Islet of Langerhans (tissue), 1 donor: ENCODE measurements at regions not wholly inside any gene's neighbourhood (a gene's known extent, or its start where the extent isn't known, plus 50 kb on each side); places are given as distances from the start of the nearest gene placed in this dataset.

ENCODE experiments used
- FAIRE-seq: peaks from one replicate; lab custom pipeline; 2011; peaks lifted over from hg19 to GRCh38; lab: Jason Lieb, UNC

- FAIRE-seq = no peak
Observed at GRCh38 chr11:30089921-30090320, 73.1 kb upstream of the KCNA4 start.

- FAIRE-seq = no peak
Observed at GRCh38 chr11:30091246-30091645, 74.4 kb upstream of the KCNA4 start.

- no peak for FAIRE-seq
Observed at GRCh38 chr11:30091737-30092136, 74.9 kb upstream of the KCNA4 start.

- FAIRE-seq = no peak
Observed at GRCh38 chr11:30092518-30092917, 75.7 kb upstream of the KCNA4 start.

GRCh38 chr11:30100495-30100894 is 83.7 kb upstream of the KCNA4 start:
- FAIRE-seq = no peak

- FAIRE-seq = no peak
Observed at GRCh38 chr11:30106222-30107181, 89.7 kb upstream of the KCNA4 start.

- FAIRE-seq = no peak
Observed at GRCh38 chr11:30107899-30108298, 91.1 kb upstream of the KCNA4 start.

GRCh38 chr11:30109774-30110173 is 92.9 kb upstream of the KCNA4 start:
- FAIRE-seq = no peak

- no peak for FAIRE-seq
Observed at GRCh38 chr11:30110691-30111090, 93.9 kb upstream of the KCNA4 start.

- FAIRE-seq = no peak
Observed at GRCh38 chr11:30111786-30112185, 95.0 kb upstream of the KCNA4 start.

GRCh38 chr11:30113326-30113898 is 96.6 kb upstream of the KCNA4 start:
- FAIRE-seq = no peak

GRCh38 chr11:30116512-30116911 is 99.7 kb upstream of the KCNA4 start:
- FAIRE-seq = no peak

GRCh38 chr11:30120045-30120589 is 103.3 kb upstream of the KCNA4 start:
- FAIRE-seq = no peak

- FAIRE-seq = no peak
Observed at GRCh38 chr11:30125456-30125855, 105.4 kb upstream of the FSHB start.

- FAIRE-seq = peak; percentile 93
Observed at GRCh38 chr11:30128269-30128932, 102.4 kb upstream of the FSHB start.

GRCh38 chr11:30131535-30131934 is 99.3 kb upstream of the FSHB start:
- no peak for FAIRE-seq

GRCh38 chr11:30133281-30133680 is 97.5 kb upstream of the FSHB start:
- no peak for FAIRE-seq

- peak; percentile 93 for FAIRE-seq
Observed at GRCh38 chr11:30143098-30143705, 87.6 kb upstream of the FSHB start.

- FAIRE-seq = no peak
Observed at GRCh38 chr11:30147293-30147692, 83.5 kb upstream of the FSHB start.

- FAIRE-seq = no peak
Observed at GRCh38 chr11:30149998-30150397, 80.8 kb upstream of the FSHB start.

GRCh38 chr11:30150425-30150824 is 80.4 kb upstream of the FSHB start:
- no peak for FAIRE-seq

- FAIRE-seq = no peak
Observed at GRCh38 chr11:30153008-30153407, 77.8 kb upstream of the FSHB start.
